Keratinocyte (primary cell): ENCODE measurements at regions not wholly inside any gene's neighbourhood (a gene's known extent, or its start where the extent isn't known, plus 50 kb on each side); places are given as distances from the start of the nearest gene placed in this dataset.

Experiments
- DNase-seq: peaks from one replicate; pipeline ENCODE4 v3.0.0-alpha.2; 2011; ENCODE audit warnings: low read depth, missing footprints, low spot score
- FAIRE-seq: peaks from 2 replicates; lab custom pipeline; 2011; peaks lifted over from hg19 to GRCh38; lab: Jason Lieb, UNC
- H2AFZ ChIP-seq: 2 replicates; pipeline ENCODE4 v1.6.0; 2012; ENCODE audit warnings: low read length, control low read depth, inconsistent platforms; ENCODE audit not compliant: control insufficient read depth
- H3K27ac ChIP-seq: 2 replicates; pipeline ENCODE4 v1.5.1; 2011; ENCODE audit warnings: low read length; ENCODE audit not compliant: control insufficient read depth, insufficient read depth
- H3K27me3 ChIP-seq: 3 replicates; pipeline ENCODE4 v1.6.0; 2011; ENCODE audit warnings: low read length; ENCODE audit not compliant: control insufficient read depth, insufficient read depth; ENCODE audit errors: extremely low read depth
- H3K36me3 ChIP-seq, 2 experiments: 2 replicates in 1 of 2; 3 replicates in 1 of 2; pipeline ENCODE4 v1.5.1; 2011; ENCODE audit warnings: low read length in 2 of 2, mild to moderate bottlenecking in 1 of 2; ENCODE audit not compliant: control insufficient read depth in 2 of 2, insufficient read depth in 2 of 2; ENCODE audit errors: extremely low read depth in 1 of 2
- H3K4me1 ChIP-seq: 3 replicates; pipeline ENCODE4 v1.5.1; 2011; ENCODE audit warnings: low read length; ENCODE audit not compliant: control insufficient read depth, insufficient read depth; ENCODE audit errors: extremely low read depth
- H3K4me2 ChIP-seq: 3 replicates; pipeline ENCODE4 v1.6.0; 2011; ENCODE audit warnings: low read depth, low read length; ENCODE audit not compliant: control insufficient read depth, insufficient read depth; ENCODE audit errors: extremely low read depth
- H3K4me3 ChIP-seq, 3 experiments: fragments of 200-600 bp in 1 of 3; sonication (generic) in 1 of 3; 2 replicates in 2 of 3; 3 replicates in 1 of 3; pipeline ENCODE4 v1.5.1; 2011 to 2016; ENCODE audit warnings: low read length in 3 of 3, mild to moderate bottlenecking in 3 of 3, control low read depth in 2 of 3, inconsistent platforms in 1 of 3, low read depth in 1 of 3, mixed read lengths in 1 of 3, mixed run types in 1 of 3, moderate library complexity in 1 of 3; ENCODE audit not compliant: control insufficient read depth in 2 of 3, insufficient read depth in 2 of 3; ENCODE audit errors: extremely low read depth in 1 of 3
- H3K79me2 ChIP-seq: 2 replicates; pipeline ENCODE4 v1.6.0; 2012; ENCODE audit warnings: low read length; ENCODE audit not compliant: control insufficient read depth, insufficient read depth
- H3K9ac ChIP-seq: 3 replicates; pipeline ENCODE4 v1.6.0; 2011; ENCODE audit warnings: low read length; ENCODE audit not compliant: control insufficient read depth, insufficient read depth; ENCODE audit errors: extremely low read depth
- H3K9me1 ChIP-seq: 3 replicates; pipeline ENCODE4 v1.6.0; 2011; ENCODE audit warnings: low read length; ENCODE audit not compliant: control insufficient read depth, insufficient read depth; ENCODE audit errors: extremely low read depth
- H3K9me3 ChIP-seq: 2 replicates; pipeline ENCODE4 v1.5.1; 2012; ENCODE audit warnings: low read depth, low read length; ENCODE audit not compliant: control insufficient read depth
- H4K20me1 ChIP-seq: 3 replicates; pipeline ENCODE4 v1.6.0; 2011; ENCODE audit warnings: low read length; ENCODE audit not compliant: control insufficient read depth, insufficient read depth; ENCODE audit errors: extremely low read depth
- CTCF ChIP-seq, 3 experiments: IDR thresholded peaks in 1 of 3; conservative IDR thresholded peaks in 1 of 3; optimal IDR thresholded peaks in 1 of 3; 2 replicates in 2 of 3; 3 replicates in 1 of 3; pipeline versions ENCODE3 to v1.5.1; 2011; ENCODE audit warnings: low read length in 3 of 3, mild to moderate bottlenecking in 3 of 3, moderate library complexity in 2 of 3, control low read depth in 1 of 3, inconsistent platforms in 1 of 3; ENCODE audit not compliant: insufficient read depth in 2 of 3; ENCODE audit errors: extremely low read depth in 1 of 3
- EZH2 ChIP-seq: IDR thresholded peaks from one replicate; pipeline ENCODE4 v1.6.1; 2012; ENCODE audit warnings: inconsistent platforms, mild to moderate bottlenecking, low read length, moderate library complexity
- dilution Hi-C: fragments of 300-500 bp; cut with MboI; formaldehyde crosslinking; loops from one replicate; pipeline ENCODE4 v1.7.0; 2020; ENCODE audit warnings: low sequenced_read_pairs; ENCODE audit not compliant: extremely low pct_ligation_motif_present

DNA sequence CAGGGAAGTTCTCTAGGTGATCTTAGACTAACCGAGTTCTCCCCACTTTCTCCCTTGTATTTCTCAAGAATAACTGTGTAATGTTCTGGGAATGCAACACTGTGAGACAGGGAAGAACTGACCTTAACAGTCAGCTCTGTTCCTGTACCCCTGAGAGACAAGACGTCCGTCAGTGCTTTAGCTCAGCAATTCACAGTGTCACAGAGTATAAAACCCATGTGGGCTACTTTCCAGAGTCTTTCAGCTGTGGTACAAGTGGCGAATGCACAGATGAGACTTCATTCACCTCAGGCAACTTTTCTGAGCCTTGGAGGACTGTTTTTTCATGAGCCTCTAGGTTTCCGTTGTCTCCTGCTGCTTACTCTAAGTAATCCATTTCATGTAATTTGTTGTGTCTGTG is 458.8 kb downstream of the SPATA31D1 start:
- Histone ChIP-seq H3K4me2 (no peak overlapping the region), H3K27ac (no peak overlapping the region), H3K9me3 (peaks cover 2% of the 10 kb centered on the region), H3K79me2 (no peaks in the 10 kb centered on the region), H3K9ac (no peak overlapping the region), H3K9me1 (no peaks in the 10 kb centered on the region), H4K20me1 (no peaks in the 10 kb centered on the region), H3K27me3 (no peaks in the 10 kb centered on the region), H3K4me3 (no peak overlapping the region), H3K36me3 (no peaks in the 10 kb centered on the region), H2AFZ (no peak overlapping the region), H3K4me1 (no peaks in the 10 kb centered on the region)
- no peak for FAIRE-seq
- no peak for TF ChIP-seq EZH2
- no peak for TF ChIP-seq CTCF (optimal IDR thresholded peaks at IDR 0.05 in 1 of 3, IDR thresholded peaks at IDR 0.05 in 1 of 3, conservative IDR thresholded peaks at IDR 0.05 in 1 of 3; ENCODE audit: extremely low read depth in 1 of 3, insufficient read depth in 2 of 3, low read length in 3 of 3)
- no peak for DNase-seq
- dilution Hi-C loops: no loop called here

GRCh38 chr9:82449986-82450385 is 461.4 kb downstream of the SPATA31D1 start:
- H3K27ac ChIP-seq: no peak overlapping the region
- H3K36me3 ChIP-seq: no peaks in the 10 kb centered on the region
- DNase-seq (no peak), FAIRE-seq (no peak)
- no peak overlapping the region for H2AFZ ChIP-seq
- H3K9ac ChIP-seq: no peak overlapping the region
- H3K9me1 ChIP-seq: no peaks in the 10 kb centered on the region
- no peaks in the 10 kb centered on the region for H3K27me3 ChIP-seq
- H3K9me3 ChIP-seq: peaks cover 2% of the 10 kb centered on the region
- TF ChIP-seq CTCF (optimal IDR thresholded peaks at IDR 0.05 in 1 of 3, IDR thresholded peaks at IDR 0.05 in 1 of 3, conservative IDR thresholded peaks at IDR 0.05 in 1 of 3; ENCODE audit: extremely low read depth in 1 of 3, insufficient read depth in 2 of 3, low read length in 3 of 3): no peak
- no peak for TF ChIP-seq EZH2
- H3K79me2 ChIP-seq: no peaks in the 10 kb centered on the region
- no peaks in the 10 kb centered on the region for H4K20me1 ChIP-seq
- H3K4me2 ChIP-seq: no peak overlapping the region
- dilution Hi-C loops: no loop called here
- no peaks in the 10 kb centered on the region for H3K4me1 ChIP-seq
- no peak overlapping the region for H3K4me3 ChIP-seq
